Natural killer cell (primary cell): ENCODE measurements at regions not wholly inside any gene's neighbourhood (a gene's known extent, or its start where the extent isn't known, plus 50 kb on each side); places are given as distances from the start of the nearest gene placed in this dataset.

Source experiments
- ATAC-seq, 3 donors: fragments of 150-1000 bp in 2 of 3; fragments of 200-7000 bp in 1 of 3; cut with Tn5 transposase; 1 replicate in 1 of 3; 2 replicates in 2 of 3; pipeline ENCODE4 v1.10.0; 2021; ENCODE audit warnings: mild to moderate bottlenecking in 2 of 3, moderate library complexity in 2 of 3
- DNase-seq, 2 donors: peaks; one replicate each; pipeline versions ENCODE4 v3.0.0 to v3.0.0-alpha.2; 2013 to 2021; ENCODE audit warnings: mixed read lengths in 1 of 2
- H3K27ac ChIP-seq: one replicate; pipeline ENCODE4 v1.5.1; 2013; ENCODE audit warnings: mild to moderate bottlenecking, low read length
- H3K27me3 ChIP-seq: one replicate; pipeline ENCODE4 v1.6.1; 2013; ENCODE audit warnings: low read length; ENCODE audit not compliant: control insufficient read depth, insufficient read depth
- H3K36me3 ChIP-seq: one replicate; pipeline ENCODE4 v1.6.1; 2013; ENCODE audit warnings: low read length; ENCODE audit not compliant: control insufficient read depth, insufficient read depth
- H3K4me1 ChIP-seq: one replicate; pipeline ENCODE4 v1.6.1; 2013; ENCODE audit warnings: low read length; ENCODE audit not compliant: control insufficient read depth, insufficient read depth
- H3K4me3 ChIP-seq: one replicate; pipeline ENCODE4 v1.5.1; 2013; ENCODE audit warnings: low read length
- H3K9me3 ChIP-seq: one replicate; pipeline ENCODE4 v1.6.1; 2013; ENCODE audit warnings: low read length; ENCODE audit not compliant: control insufficient read depth, insufficient read depth
- H3K27ac Mint-ChIP-seq, 2 donors: one replicate each; pipeline ENCODE4 v1.8.0; 2022; ENCODE audit warnings: mild to moderate bottlenecking in 2 of 2, mixed read lengths in 2 of 2, moderate library complexity in 1 of 2
- H3K27me3 Mint-ChIP-seq, 2 donors: one replicate each; pipeline ENCODE4 v1.8.0; 2022; ENCODE audit warnings: low read depth in 2 of 2, mixed read lengths in 2 of 2
- H3K36me3 Mint-ChIP-seq: one replicate; pipeline ENCODE4 v1.8.0; 2022; ENCODE audit warnings: mixed read lengths
- H3K4me1 Mint-ChIP-seq, 2 donors: one replicate each; pipeline ENCODE4 v1.8.0; 2022; ENCODE audit warnings: mixed read lengths in 2 of 2
- H3K4me3 Mint-ChIP-seq: one replicate; pipeline ENCODE4 v1.8.0; 2022; ENCODE audit warnings: mild to moderate bottlenecking, moderate library complexity, mixed read lengths
- H3K9me3 Mint-ChIP-seq, 2 donors: one replicate each; pipeline ENCODE4 v1.8.0; 2022; ENCODE audit warnings: mixed read lengths in 2 of 2
- WGBS: methylation state at CpG from one replicate; pipeline ENCODE4 v1.1.7; 2013; ENCODE audit warnings: missing lambda C conversion rate; ENCODE audit not compliant: insufficient coverage; 5-methylcytosine and 5-hydroxymethylcytosine counted together
- intact Hi-C: fragments of 100-400 bp; cut with micrococcal nuclease; formaldehyde crosslinking; loops from one replicate; pipeline ENCODE4 v1.14.2; 2022
- TF ChIP-seq, protein P1 (sequence below): fragments of 200-600 bp; IDR thresholded peaks from one replicate; pipeline ENCODE4 v1.8.0; 2022; ENCODE audit warnings: antibody characterized with exemption

DNA sequence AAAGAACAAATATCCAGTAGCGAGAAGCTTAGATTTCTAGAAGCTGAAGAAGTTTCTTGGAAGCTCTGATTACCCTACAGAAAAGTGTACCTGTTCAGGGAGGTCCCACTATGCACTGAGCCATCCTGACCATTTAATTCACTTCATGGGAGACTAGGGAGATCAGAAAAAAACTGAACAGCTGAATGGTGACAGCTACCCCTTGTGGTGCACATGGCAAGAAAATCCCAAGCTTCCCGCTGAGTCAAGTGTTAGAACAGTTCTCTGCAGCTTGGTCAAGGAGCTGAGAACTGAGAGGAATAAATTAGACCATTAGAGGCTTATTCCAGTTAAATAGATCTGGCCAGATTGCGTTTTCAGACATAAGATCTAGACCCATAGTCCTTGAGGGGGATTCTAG is 197.2 kb upstream of the VEPH1 start:
- no peaks in the 10 kb centered on the region for H3K27me3 ChIP-seq
- Mint-ChIP-seq H3K4me3 (no peak overlapping the region), H3K27ac (no peak overlapping the region), H3K4me1 (no peaks in the 10 kb centered on the region), H3K27me3 (no peaks in the 10 kb centered on the region), H3K9me3 (peaks cover 8 to 10% of the 10 kb centered on the region in 2 donors), H3K36me3 (no peaks in the 10 kb centered on the region)
- TF ChIP-seq, protein P1, sequence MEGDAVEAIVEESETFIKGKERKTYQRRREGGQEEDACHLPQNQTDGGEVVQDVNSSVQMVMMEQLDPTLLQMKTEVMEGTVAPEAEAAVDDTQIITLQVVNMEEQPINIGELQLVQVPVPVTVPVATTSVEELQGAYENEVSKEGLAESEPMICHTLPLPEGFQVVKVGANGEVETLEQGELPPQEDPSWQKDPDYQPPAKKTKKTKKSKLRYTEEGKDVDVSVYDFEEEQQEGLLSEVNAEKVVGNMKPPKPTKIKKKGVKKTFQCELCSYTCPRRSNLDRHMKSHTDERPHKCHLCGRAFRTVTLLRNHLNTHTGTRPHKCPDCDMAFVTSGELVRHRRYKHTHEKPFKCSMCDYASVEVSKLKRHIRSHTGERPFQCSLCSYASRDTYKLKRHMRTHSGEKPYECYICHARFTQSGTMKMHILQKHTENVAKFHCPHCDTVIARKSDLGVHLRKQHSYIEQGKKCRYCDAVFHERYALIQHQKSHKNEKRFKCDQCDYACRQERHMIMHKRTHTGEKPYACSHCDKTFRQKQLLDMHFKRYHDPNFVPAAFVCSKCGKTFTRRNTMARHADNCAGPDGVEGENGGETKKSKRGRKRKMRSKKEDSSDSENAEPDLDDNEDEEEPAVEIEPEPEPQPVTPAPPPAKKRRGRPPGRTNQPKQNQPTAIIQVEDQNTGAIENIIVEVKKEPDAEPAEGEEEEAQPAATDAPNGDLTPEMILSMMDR = no peak
- intact Hi-C loops = no loop called here
- no peak for DNase-seq
- no peaks in the 10 kb centered on the region for H3K4me1 ChIP-seq
- ATAC-seq = no peak
- 71% methylated on average over 3 of the region's 3 CpGs for WGBS
- H3K36me3 ChIP-seq = no peaks in the 10 kb centered on the region
- no peak overlapping the region for H3K27ac ChIP-seq
- H3K9me3 ChIP-seq = no peaks in the 10 kb centered on the region
- H3K4me3 ChIP-seq = no peak overlapping the region

DNA sequence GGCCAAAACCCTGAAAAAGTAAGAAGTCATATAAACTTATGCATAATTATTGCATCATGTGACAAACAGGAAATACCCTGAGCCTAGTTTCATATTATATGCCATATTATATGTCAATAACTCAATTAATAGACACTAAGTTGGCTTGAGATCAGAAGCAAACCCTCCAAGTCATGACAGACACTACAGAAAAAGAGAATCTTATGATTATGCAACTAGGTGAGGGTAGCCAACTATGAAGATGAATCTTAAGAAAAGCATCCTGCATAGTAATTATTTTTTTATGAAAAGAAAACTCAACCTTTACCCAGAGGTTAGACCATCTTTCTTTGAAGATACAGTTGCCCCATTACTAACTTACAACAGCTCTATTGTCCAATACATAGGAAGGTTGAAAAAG is 192.4 kb upstream of the VEPH1 start:
- H3K4me3 ChIP-seq = no peak overlapping the region
- Mint-ChIP-seq H3K27ac (no peak overlapping the region), H3K4me1 (no peaks in the 10 kb centered on the region), H3K27me3 (no peaks in the 10 kb centered on the region), H3K36me3 (no peaks in the 10 kb centered on the region), H3K9me3 (peaks cover 8 to 11% of the 10 kb centered on the region in 2 donors), H3K4me3 (no peak overlapping the region)
- TF ChIP-seq, protein P1 = no peak
- no peaks in the 10 kb centered on the region for H3K36me3 ChIP-seq
- no peak for DNase-seq
- intact Hi-C loops = no loop called here
- no peaks in the 10 kb centered on the region for H3K4me1 ChIP-seq
- H3K27ac ChIP-seq = no peak overlapping the region
- H3K27me3 ChIP-seq = no peaks in the 10 kb centered on the region
- H3K9me3 ChIP-seq = no peaks in the 10 kb centered on the region
- ATAC-seq = no peak

DNA sequence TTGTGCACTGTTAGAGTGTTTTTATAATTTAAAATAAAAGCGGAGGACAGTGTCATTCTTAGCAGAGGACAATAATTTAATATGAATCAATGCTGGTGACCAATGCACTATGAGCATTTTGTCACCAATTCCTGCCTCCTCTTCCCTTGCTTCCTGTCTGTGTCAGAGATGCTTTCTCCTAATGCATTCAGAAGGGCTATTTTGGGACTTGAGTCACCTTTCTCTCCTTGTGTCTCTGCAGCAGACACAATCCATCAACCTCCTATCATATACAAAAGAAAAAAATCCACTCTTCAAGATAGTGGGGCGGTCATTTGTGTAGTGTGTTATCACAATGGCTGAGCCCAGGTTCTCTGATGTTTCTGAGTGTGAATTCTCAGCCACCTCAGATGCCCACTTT is 191.9 kb upstream of the VEPH1 start:
- H3K9me3 ChIP-seq = no peaks in the 10 kb centered on the region
- intact Hi-C loops = no loop called here
- TF ChIP-seq, protein P1 = no peak

DNA sequence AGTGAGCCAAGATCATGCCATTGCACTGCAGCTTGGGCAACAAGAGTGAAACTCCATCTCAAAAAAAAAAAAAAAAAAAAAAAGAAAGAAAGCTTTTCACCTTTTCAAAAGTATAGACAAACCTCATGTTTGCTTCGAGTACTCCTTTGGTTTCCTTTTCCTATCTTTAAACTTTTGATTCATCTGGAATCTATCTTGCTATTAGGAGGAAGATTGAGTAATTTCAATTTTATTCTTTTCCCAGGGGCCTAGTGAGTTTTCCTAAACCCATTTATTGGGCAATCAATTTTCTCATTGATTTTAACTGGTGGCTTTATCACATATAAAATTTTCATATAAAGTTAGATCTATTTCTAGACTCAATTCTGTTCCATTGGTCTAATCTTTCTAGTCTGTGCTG is 190.5 kb upstream of the VEPH1 start:
- no peaks in the 10 kb centered on the region for H3K27me3 ChIP-seq
- no peak overlapping the region for H3K4me3 Mint-ChIP-seq
- peaks cover 8 to 11% of the 10 kb centered on the region in 2 donors for H3K9me3 Mint-ChIP-seq
- intact Hi-C loops = no loop called here
- H3K36me3 Mint-ChIP-seq = no peaks in the 10 kb centered on the region
- H3K27ac ChIP-seq = no peak overlapping the region
- ATAC-seq (no peak), DNase-seq (no peak)
- no peaks in the 10 kb centered on the region for H3K9me3 ChIP-seq
- no peaks in the 10 kb centered on the region for H3K4me1 Mint-ChIP-seq
- no peaks in the 10 kb centered on the region for H3K27me3 Mint-ChIP-seq
- H3K27ac Mint-ChIP-seq = no peak overlapping the region
- WGBS = no CpG with 5 or more reads among the region's 1 CpG
- H3K4me3 ChIP-seq = no peak overlapping the region
- H3K36me3 ChIP-seq = no peaks in the 10 kb centered on the region
- H3K4me1 ChIP-seq = no peaks in the 10 kb centered on the region
- TF ChIP-seq, protein P1 = no peak

More for the DNA sequence above, 191.9 kb upstream of the VEPH1 start:
- ATAC-seq (no peak), DNase-seq (no peak)
- Histone ChIP-seq H3K27me3 (no peaks in the 10 kb centered on the region), H3K4me1 (no peaks in the 10 kb centered on the region), H3K4me3 (no peak overlapping the region), H3K27ac (no peak overlapping the region), H3K36me3 (no peaks in the 10 kb centered on the region)
- H3K36me3 Mint-ChIP-seq = no peaks in the 10 kb centered on the region
- H3K4me1 Mint-ChIP-seq = no peaks in the 10 kb centered on the region
- 96% methylated on average over 2 of the region's 2 CpGs for WGBS
- no peak overlapping the region for H3K4me3 Mint-ChIP-seq
- no peak overlapping the region for H3K27ac Mint-ChIP-seq
- peaks cover 8 to 11% of the 10 kb centered on the region in 2 donors for H3K9me3 Mint-ChIP-seq
- H3K27me3 Mint-ChIP-seq = no peaks in the 10 kb centered on the region
